GM19395 (cell line): ENCODE measurements at regions not wholly inside any gene's neighbourhood (a gene's known extent, or its start where the extent isn't known, plus 50 kb on each side); places are given as distances from the start of the nearest gene placed in this dataset.
"Not testable (repeated sequence)": the region's sequence is repeated elsewhere in the genome, so short reads cannot be mapped to it uniquely, and the experiment has no call there.

ENCODE experiments used
- ATAC-seq: cut with Tn5 transposase; IDR thresholded peaks from one replicate; pipeline ENCODE4 v1.9.1; 2021; ENCODE audit warnings: mild to moderate bottlenecking, moderate library complexity; ENCODE audit not compliant: unreplicated experiment

GRCh38 chr1:217139513-217139912 is 416.3 kb upstream of the ESRRG start:
- no peak for ATAC-seq

- ATAC-seq = no peak
These were observed 415.7 kb upstream of the ESRRG start for GRCh38 chr1:217138799-217139466.

- no peak for ATAC-seq
These were observed 415.0 kb upstream of the ESRRG start for GRCh38 chr1:217138173-217138765.

GRCh38 chr1:217137210-217137881 is 414.1 kb upstream of the ESRRG start:
- ATAC-seq = no peak

GRCh38 chr1:217136895-217137205 is 413.6 kb upstream of the ESRRG start:
- no peak for ATAC-seq

GRCh38 chr1:217135987-217136894 is 413.0 kb upstream of the ESRRG start:
- no peak for ATAC-seq

- no peak for ATAC-seq
These were observed 412.3 kb upstream of the ESRRG start for GRCh38 chr1:217135569-217135915.

- peak; percentile 52 for ATAC-seq
These were observed 411.8 kb upstream of the ESRRG start for GRCh38 chr1:217134857-217135568.

GRCh38 chr1:217133958-217134856 is 411.0 kb upstream of the ESRRG start:
- peak; percentile 21 for ATAC-seq

GRCh38 chr1:217133092-217133491 is 409.9 kb upstream of the ESRRG start:
- ATAC-seq = no peak

- ATAC-seq = not testable (repeated sequence)
These were observed 400.1 kb upstream of the ESRRG start for GRCh38 chr1:217123340-217123739.

GRCh38 chr1:217117973-217118465 is 394.8 kb upstream of the ESRRG start:
- ATAC-seq = no peak

GRCh38 chr1:217115404-217116380 is 392.5 kb upstream of the ESRRG start:
- no peak for ATAC-seq

- no peak for ATAC-seq
These were observed 386.7 kb upstream of the ESRRG start for GRCh38 chr1:217109928-217110327.

GRCh38 chr1:217106231-217106901 is 383.1 kb upstream of the ESRRG start:
- ATAC-seq = no peak

- no peak for ATAC-seq
These were observed 382.2 kb upstream of the ESRRG start for GRCh38 chr1:217105437-217105836.

- ATAC-seq = no peak
These were observed 374.6 kb upstream of the ESRRG start for GRCh38 chr1:217097819-217098218.

- no peak for ATAC-seq
These were observed 373.0 kb upstream of the ESRRG start for GRCh38 chr1:217096200-217096599.
